Sigmoid colon (tissue), 6 donors: ENCODE measurements at regions not wholly inside any gene's neighbourhood (a gene's known extent, or its start where the extent isn't known, plus 50 kb on each side); places are given as distances from the start of the nearest gene placed in this dataset.

ENCODE experiments used
- DNase-seq: peaks from one replicate; pipeline ENCODE4 v3.0.0-alpha.2; 2019
- H3K27ac ChIP-seq, 4 donors: fragments of 200-600 bp; sonication (generic); one replicate each; pipeline ENCODE4 v1.5.1; 2016 to 2019; ENCODE audit warnings: mild to moderate bottlenecking in 1 of 4
- H3K27me3 ChIP-seq, 3 donors: fragments of 200-600 bp; sonication (generic); one replicate each; pipeline ENCODE4 v1.5.1; 2019; ENCODE audit warnings: mild to moderate bottlenecking in 1 of 3
- H3K36me3 ChIP-seq, 4 donors: fragments of 200-600 bp; sonication (generic); one replicate each; pipeline ENCODE4 v1.5.1; 2016 to 2019
- H3K4me1 ChIP-seq, 4 donors: fragments of 200-600 bp; sonication (generic); one replicate each; pipeline ENCODE4 v1.5.1; 2017 to 2019
- H3K4me3 ChIP-seq, 4 donors: fragments of 200-600 bp; sonication (generic); one replicate each; pipeline ENCODE4 v1.5.1; 2017 to 2019; ENCODE audit warnings: mild to moderate bottlenecking in 2 of 4, moderate library complexity in 1 of 4
- H3K9me3 ChIP-seq, 4 donors: fragments of 200-600 bp in 3 of 4; sonication (generic) in 3 of 4; one replicate each; pipeline versions ENCODE4 v1.5.1 to v1.6.1; 2013 to 2019
- CTCF ChIP-seq, 4 experiments: fragments of 450-650 bp in 3 of 4; fragments of 200-600 bp in 1 of 4; IDR thresholded peaks; one replicate each; pipeline ENCODE4 v1.5.1; 2016 to 2019; ENCODE audit warnings: antibody characterized with exemption in 4 of 4, mild to moderate bottlenecking in 3 of 4, moderate library complexity in 2 of 4
- EP300 ChIP-seq, 4 donors: sonication (generic); formaldehyde crosslinking; IDR thresholded peaks; one replicate each; pipeline ENCODE4 v1.6.1; 2017; ENCODE audit warnings: antibody characterized with exemption in 4 of 4
- POLR2A ChIP-seq, 2 donors: fragments of 450-650 bp; IDR thresholded peaks; one replicate each; pipeline ENCODE4 v1.6.1; 2016; ENCODE audit warnings: antibody characterized with exemption in 2 of 2, mild to moderate bottlenecking in 2 of 2, moderate library complexity in 2 of 2
- POLR2AphosphoS5 ChIP-seq, 4 donors: sonication (generic); formaldehyde crosslinking; IDR thresholded peaks; one replicate each; pipeline ENCODE4 v1.6.1; 2017; ENCODE audit warnings: antibody characterized with exemption in 4 of 4
- WGBS, 2 donors: extraction: QIAGEN DNeasy Blood & Tissue Kit; methylation state at CpG; one replicate each; pipeline ENCODE4 v1.1.7; 2013; 5-methylcytosine and 5-hydroxymethylcytosine counted together
- intact Hi-C: fragments of 100-400 bp; cut with DNase I; formaldehyde crosslinking; loops from one replicate; pipeline ENCODE4 v1.15.1; 2023
- donor health status: healthy with polysubstance abuse.
- donor health status: healthy.

GRCh38 chr2:79393806-79394484 is 118.9 kb upstream of the CTNNA2 start:
- 36 to 39% methylated on average over 9 of the region's 9 CpGs for WGBS, 2 donors
- TF ChIP-seq EP300 (IDR thresholded peaks at IDR 0.05) = no peak
- TF ChIP-seq POLR2A (IDR thresholded peaks at IDR 0.05) = no peak
- TF ChIP-seq POLR2AphosphoS5 (IDR thresholded peaks at IDR 0.05) = no peak
- TF ChIP-seq CTCF (IDR thresholded peaks at IDR 0.05) = no peak

GRCh38 chr2:79393107-79393685 is 119.7 kb upstream of the CTNNA2 start:
- 49 to 56% methylated on average over 5 of the region's 5 CpGs for WGBS, 2 donors
- DNase-seq = no peak
- intact Hi-C loops = no loop called here
- Histone ChIP-seq H3K27me3 (no peaks in the 10 kb centered on the region), H3K4me3 (no peak overlapping the region), H3K4me1 (no peaks in the 10 kb centered on the region), H3K27ac (no peak overlapping the region), H3K9me3 (no peaks in the 10 kb centered on the region), H3K36me3 (no peaks in the 10 kb centered on the region)
- TF ChIP-seq EP300 (IDR thresholded peaks at IDR 0.05) (no peak), POLR2A (IDR thresholded peaks at IDR 0.05) (no peak), POLR2AphosphoS5 (IDR thresholded peaks at IDR 0.05) (no peak), CTCF (IDR thresholded peaks at IDR 0.05) (no peak)

More at GRCh38 chr2:79393806-79394484, 118.9 kb upstream of the CTNNA2 start:
- Histone ChIP-seq H3K4me1 (no peaks in the 10 kb centered on the region), H3K27me3 (no peaks in the 10 kb centered on the region), H3K4me3 (no peak overlapping the region), H3K36me3 (no peaks in the 10 kb centered on the region), H3K27ac (no peak overlapping the region), H3K9me3 (no peaks in the 10 kb centered on the region)
- intact Hi-C loops = no loop called here
- no peak for DNase-seq

DNA sequence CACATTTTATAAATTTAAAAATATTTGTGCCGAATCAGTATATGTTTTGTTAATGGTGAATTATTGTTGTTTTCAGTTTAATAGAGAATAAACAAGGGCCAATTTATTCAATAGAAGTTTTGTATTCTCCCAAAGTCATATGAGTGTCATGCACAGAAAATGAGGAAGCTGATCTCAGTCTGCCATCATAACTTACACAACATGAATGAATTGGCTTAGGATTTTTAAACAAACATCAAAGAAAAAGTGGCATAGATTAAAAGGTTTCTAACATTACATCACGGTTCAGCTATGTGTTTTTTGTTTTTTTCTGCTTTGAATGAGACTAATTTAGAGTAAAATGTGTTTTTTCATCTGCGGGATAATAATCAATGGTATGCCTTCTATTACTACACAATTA is 123.4 kb upstream of the CTNNA2 start:
- no peak for DNase-seq
- no peak overlapping the region for H3K27ac ChIP-seq
- 73 to 83% methylated on average over 3 of the region's 3 CpGs for WGBS, 2 donors
- no peak overlapping the region for H3K4me3 ChIP-seq
- H3K9me3 ChIP-seq = no peaks in the 10 kb centered on the region
- intact Hi-C loops = no loop called here
- no peaks in the 10 kb centered on the region for H3K27me3 ChIP-seq
- TF ChIP-seq EP300 (IDR thresholded peaks at IDR 0.05) (no peak), POLR2A (IDR thresholded peaks at IDR 0.05) (no peak), CTCF (IDR thresholded peaks at IDR 0.05) (no peak), POLR2AphosphoS5 (IDR thresholded peaks at IDR 0.05) (no peak)
- no peaks in the 10 kb centered on the region for H3K36me3 ChIP-seq
- H3K4me1 ChIP-seq = no peaks in the 10 kb centered on the region

DNA sequence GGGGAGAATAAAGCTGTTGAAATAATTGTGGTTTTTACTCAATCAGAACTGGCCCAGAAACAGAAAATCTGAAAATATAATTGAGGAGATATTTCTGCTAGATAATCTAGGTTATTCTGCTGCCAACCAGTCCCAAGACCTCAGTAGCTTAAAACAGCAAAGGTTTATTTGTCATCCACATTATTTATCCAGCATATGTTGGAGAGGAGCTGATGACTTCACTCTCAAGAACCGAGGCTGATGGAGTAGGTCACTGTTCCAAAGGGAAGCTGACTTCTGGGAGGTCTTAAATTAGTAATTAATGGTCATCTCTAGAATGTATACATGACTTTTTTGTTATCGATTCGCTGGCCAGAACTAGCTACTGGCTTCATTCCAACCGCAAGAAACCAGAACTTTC is 124.8 kb upstream of the CTNNA2 start:
- 72 to 77% methylated on average over 4 of the region's 4 CpGs for WGBS, 2 donors
- Histone ChIP-seq H3K4me3 (no peak overlapping the region), H3K4me1 (no peaks in the 10 kb centered on the region), H3K36me3 (no peaks in the 10 kb centered on the region), H3K9me3 (no peaks in the 10 kb centered on the region), H3K27me3 (no peaks in the 10 kb centered on the region), H3K27ac (no peak overlapping the region)
- no peak for TF ChIP-seq CTCF (IDR thresholded peaks at IDR 0.05)
- TF ChIP-seq POLR2AphosphoS5 (IDR thresholded peaks at IDR 0.05) = no peak
- TF ChIP-seq EP300 (IDR thresholded peaks at IDR 0.05) = no peak
- no peak for TF ChIP-seq POLR2A (IDR thresholded peaks at IDR 0.05)
- intact Hi-C loops = no loop called here
- DNase-seq = no peak
